GM23248 (cell line): ENCODE measurements at regions not wholly inside any gene's neighbourhood (a gene's known extent, or its start where the extent isn't known, plus 50 kb on each side); places are given as distances from the start of the nearest gene placed in this dataset.

ENCODE experiments used
- DNase-seq: peaks from one replicate; pipeline ENCODE4 v3.0.0-alpha.2; 2015
- H2AFZ ChIP-seq: fragments of 200-600 bp; sonication (generic); 2 replicates; pipeline ENCODE4 v1.6.1; 2016; ENCODE audit warnings: antibody characterized with exemption
- H3F3A ChIP-seq: fragments of 200-600 bp; sonication (generic); 2 replicates; pipeline ENCODE4 v1.6.1; 2016; ENCODE audit warnings: mild to moderate bottlenecking, antibody characterized with exemption, mixed run types; ENCODE audit not compliant: insufficient read depth
- H3K27ac ChIP-seq: fragments of 200-600 bp; sonication (generic); 2 replicates; pipeline ENCODE4 v1.5.1; 2016; ENCODE audit warnings: mild to moderate bottlenecking
- H3K27me3 ChIP-seq: fragments of 200-600 bp; sonication (generic); replicated peaks from 2 replicates; pipeline ENCODE4 v1.6.1; 2016; ENCODE audit warnings: mild to moderate bottlenecking; ENCODE audit not compliant: insufficient read depth
- H3K36me3 ChIP-seq: fragments of 200-600 bp; sonication (generic); 2 replicates; pipeline ENCODE4 v1.6.1; 2016; ENCODE audit warnings: low read depth, mild to moderate bottlenecking
- H3K4me1 ChIP-seq: fragments of 200-600 bp; sonication (generic); 2 replicates; pipeline ENCODE4 v1.6.1; 2016; ENCODE audit warnings: mild to moderate bottlenecking; ENCODE audit not compliant: insufficient read depth
- H3K4me2 ChIP-seq: fragments of 200-600 bp; sonication (generic); one replicate; pipeline ENCODE4 v1.6.1; 2016; ENCODE audit warnings: mild to moderate bottlenecking; ENCODE audit not compliant: unreplicated experiment
- H3K4me3 ChIP-seq: fragments of 200-600 bp; sonication (generic); 2 replicates; pipeline ENCODE4 v1.5.1; 2016; ENCODE audit warnings: mild to moderate bottlenecking
- H3K79me2 ChIP-seq: fragments of 200-600 bp; sonication (generic); 2 replicates; pipeline ENCODE4 v1.6.1; 2016; ENCODE audit warnings: mild to moderate bottlenecking; ENCODE audit not compliant: insufficient read depth
- H3K9ac ChIP-seq: fragments of 200-600 bp; sonication (generic); 2 replicates; pipeline ENCODE4 v1.6.1; 2016; ENCODE audit warnings: mild to moderate bottlenecking
- H3K9me2 ChIP-seq: fragments of 200-600 bp; sonication (generic); 2 replicates; pipeline ENCODE4 v1.6.1; 2016; ENCODE audit warnings: mixed run types, mild to moderate bottlenecking, moderate library complexity; ENCODE audit not compliant: insufficient read depth
- H3K9me3 ChIP-seq: fragments of 200-600 bp; sonication (generic); one replicate; pipeline ENCODE4 v1.6.1; 2017; ENCODE audit warnings: low read depth
- H4K20me1 ChIP-seq: fragments of 200-600 bp; sonication (generic); 2 replicates; pipeline ENCODE4 v1.6.0; 2016; ENCODE audit not compliant: insufficient read depth
- EZH2 ChIP-seq: fragments of 200-600 bp; sonication (generic); IDR thresholded peaks from 2 replicates; pipeline ENCODE4 v1.6.1; 2018; ENCODE audit warnings: antibody characterized with exemption, mild to moderate bottlenecking; ENCODE audit not compliant: insufficient read depth, poor library complexity, severe bottlenecking
- EZH2phosphoT487 ChIP-seq: fragments of 200-600 bp; sonication (generic); IDR thresholded peaks from 2 replicates; pipeline ENCODE4 v1.6.1; 2018; ENCODE audit warnings: antibody characterized with exemption, moderate library complexity, mild to moderate bottlenecking, low read depth; ENCODE audit not compliant: insufficient read depth
- WGBS, 2 experiments: methylation state at CpG; one replicate each; pipeline ENCODE4 v1.1.6; 2015 to 2017; ENCODE audit warnings: low lambda C conversion rate in 2 of 2, low coverage in 1 of 2; ENCODE audit errors: missing lambda C conversion rate in 2 of 2; 5-methylcytosine and 5-hydroxymethylcytosine counted together
- in situ Hi-C: fragments of 300-500 bp; cut with MboI; formaldehyde crosslinking; loops from 2 replicates; pipeline ENCODE4 v1.15.0; 2020

GRCh38 chr6:144360401-144360800, 75.3 kb downstream of the UTRN start:
- Histone ChIP-seq H3K4me3 (no peak overlapping the region), H3F3A (no peaks in the 10 kb centered on the region), H2AFZ (no peak overlapping the region), H3K4me1 (peaks cover 26% of the 10 kb centered on the region), H3K79me2 (peaks cover 100% of the 10 kb centered on the region), H3K36me3 (no peaks in the 10 kb centered on the region), H3K9me2 (no peaks in the 10 kb centered on the region), H3K27ac (no peak overlapping the region), H3K4me2 (no peak overlapping the region), H4K20me1 (no peaks in the 10 kb centered on the region; the same call in 1 of the 2 replicates), H3K9ac (no peak overlapping the region), H3K9me3 (no peaks in the 10 kb centered on the region), H3K27me3 (no peaks in the 10 kb centered on the region)
- WGBS, 2 experiments = 95 to 98% methylated on average over 4 of the region's 4 CpGs
- DNase-seq = no peak
- TF ChIP-seq EZH2 (no peak), EZH2phosphoT487 (no peak)
- in situ Hi-C loops = no loop called here

GRCh38 chr6:144361016-144361415, 75.9 kb downstream of the UTRN start:
- Histone ChIP-seq H3K79me2 (peaks cover 100% of the 10 kb centered on the region), H3K9ac (no peak overlapping the region), H3K4me1 (peaks cover 30% of the 10 kb centered on the region), H3K9me2 (no peaks in the 10 kb centered on the region), H3K27me3 (no peaks in the 10 kb centered on the region), H3F3A (no peaks in the 10 kb centered on the region), H3K4me3 (no peak overlapping the region), H3K4me2 (no peak overlapping the region), H2AFZ (no peak overlapping the region), H3K36me3 (no peaks in the 10 kb centered on the region), H3K9me3 (no peaks in the 10 kb centered on the region), H3K27ac (no peak overlapping the region), H4K20me1 (no peaks in the 10 kb centered on the region; the same call in 1 of the 2 replicates)
- peak; percentile 30 for DNase-seq
- 92 to 100% methylated on average over 1 of the region's 1 CpG for WGBS, 2 experiments
- TF ChIP-seq EZH2 = no peak
- no peak for TF ChIP-seq EZH2phosphoT487
- in situ Hi-C loops = no loop called here

- in situ Hi-C loops = no loop called here
- Histone ChIP-seq H3K9me3 (no peaks in the 10 kb centered on the region), H3K9me2 (no peaks in the 10 kb centered on the region), H2AFZ (no peak overlapping the region), H3K9ac (no peak overlapping the region), H3K36me3 (no peaks in the 10 kb centered on the region), H3K4me1 (peaks cover 30% of the 10 kb centered on the region), H4K20me1 (no peaks in the 10 kb centered on the region; the same call in 1 of the 2 replicates), H3K27ac (peak overlapping the region; percentile 7; the same call in 1 of the 2 replicates), H3K79me2 (peaks cover 100% of the 10 kb centered on the region), H3F3A (no peaks in the 10 kb centered on the region), H3K27me3 (no peaks in the 10 kb centered on the region), H3K4me3 (no peak overlapping the region), H3K4me2 (no peak overlapping the region)
- WGBS, 2 experiments = 89 to 94% methylated on average over 5 of the region's 5 CpGs
- peak; percentile 45 for DNase-seq
- TF ChIP-seq EZH2phosphoT487 (no peak), EZH2 (no peak)
These were observed 77.2 kb downstream of the UTRN start for GRCh38 chr6:144362042-144363018.

GRCh38 chr6:144364208-144364720, 79.1 kb downstream of the UTRN start:
- Histone ChIP-seq H3K4me3 (no peak overlapping the region), H3K79me2 (peaks cover 100% of the 10 kb centered on the region), H3K9me3 (no peaks in the 10 kb centered on the region), H3K4me1 (peaks cover 30% of the 10 kb centered on the region), H2AFZ (no peak overlapping the region), H4K20me1 (no peaks in the 10 kb centered on the region), H3K9ac (no peak overlapping the region), H3K27me3 (no peaks in the 10 kb centered on the region), H3K27ac (no peak overlapping the region), H3K9me2 (no peaks in the 10 kb centered on the region), H3K4me2 (no peak overlapping the region), H3K36me3 (no peaks in the 10 kb centered on the region), H3F3A (no peaks in the 10 kb centered on the region)
- no peak for DNase-seq
- 96 to 97% methylated on average over 7 of the region's 7 CpGs for WGBS, 2 experiments
- no peak for TF ChIP-seq EZH2
- TF ChIP-seq EZH2phosphoT487 = no peak
- in situ Hi-C loops = no loop called here
